ENCODE measurements at regions not wholly inside any gene's neighbourhood (a gene's known extent, or its start where the extent isn't known, plus 50 kb on each side); places are given as distances from the start of the nearest gene placed in this dataset.

DNA sequence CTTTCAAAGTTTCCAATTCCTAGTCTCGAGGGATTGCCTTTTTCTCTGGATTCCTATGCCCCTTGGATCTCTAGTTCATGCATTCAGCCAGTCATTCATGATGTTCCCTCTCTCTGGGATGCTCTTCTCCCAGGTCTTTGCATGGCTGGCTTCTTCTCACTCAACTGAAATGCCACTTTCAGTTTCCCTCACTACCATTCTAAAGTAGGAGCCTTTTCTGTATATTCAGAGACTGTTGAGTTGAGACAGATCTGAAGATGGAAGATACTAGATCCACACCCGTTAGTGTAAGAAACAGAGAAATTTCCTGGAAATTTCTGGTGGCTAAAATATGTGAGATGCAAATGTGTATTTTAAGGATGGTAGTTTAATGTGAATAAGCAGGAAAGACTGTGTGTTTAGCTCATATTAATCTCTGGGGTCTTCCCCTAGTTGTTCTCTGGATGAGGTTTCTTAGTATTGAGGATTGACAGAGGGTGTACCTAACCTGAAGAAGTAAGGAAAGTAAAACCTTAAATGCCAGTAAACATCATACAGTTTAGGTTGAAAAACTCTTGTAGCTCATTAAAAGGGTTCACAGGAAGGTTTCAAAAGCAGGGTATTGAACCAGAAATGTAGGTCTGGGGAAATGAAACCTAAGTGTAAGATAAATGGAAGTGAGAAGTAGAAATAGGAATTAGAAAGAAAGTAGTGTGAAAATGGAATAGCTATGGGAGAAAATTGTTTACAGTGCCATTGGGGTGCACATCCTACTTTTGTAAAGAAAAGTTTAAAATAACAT lies 331.3 kb downstream of the NDFIP2 start:
- Histone ChIP-seq H3K27ac (ENCODE audit: low read depth, low read length) (no peak overlapping the region), H3K4me1 (ENCODE audit: control insufficient read depth, insufficient read depth, low read length) (no peaks in the 10 kb centered on the region), H3K27me3 (ENCODE audit: control insufficient read depth, insufficient read depth, low read length) (no peaks in the 10 kb centered on the region), H3K9ac (ENCODE audit: low read length) (no peak overlapping the region), H3K4me3 (ENCODE audit: low read length) (no peak overlapping the region), H3K36me3 (ENCODE audit: control insufficient read depth, insufficient read depth, low read length) (no peaks in the 10 kb centered on the region)

DNA sequence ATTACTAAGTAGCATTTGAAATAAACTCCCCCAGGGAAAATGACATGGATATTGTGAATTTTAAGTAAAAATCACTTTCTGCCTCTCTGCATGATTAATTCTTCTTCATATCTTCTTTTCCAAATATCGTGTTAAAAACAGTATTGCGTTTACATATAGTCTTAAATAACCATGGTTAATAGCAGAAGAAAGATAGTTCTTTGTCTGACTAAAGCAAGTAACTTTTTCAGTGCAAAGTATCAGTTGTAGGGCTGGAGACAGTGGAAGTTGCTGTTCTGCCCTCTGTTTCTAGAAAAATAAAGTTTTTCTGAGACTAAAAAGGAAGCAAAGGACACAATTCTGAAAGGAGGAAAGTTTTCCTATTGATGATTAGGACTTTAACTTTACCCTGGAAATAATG lies 330.2 kb downstream of the NDFIP2 start:
- Histone ChIP-seq H3K27me3 (ENCODE audit: control insufficient read depth, insufficient read depth, low read length) (no peaks in the 10 kb centered on the region), H3K4me3 (ENCODE audit: low read length) (no peak overlapping the region), H3K36me3 (ENCODE audit: control insufficient read depth, insufficient read depth, low read length) (no peaks in the 10 kb centered on the region), H3K4me1 (ENCODE audit: control insufficient read depth, insufficient read depth, low read length) (no peaks in the 10 kb centered on the region), H3K9ac (ENCODE audit: low read length) (no peak overlapping the region), H3K27ac (ENCODE audit: low read depth, low read length) (no peak overlapping the region)

DNA sequence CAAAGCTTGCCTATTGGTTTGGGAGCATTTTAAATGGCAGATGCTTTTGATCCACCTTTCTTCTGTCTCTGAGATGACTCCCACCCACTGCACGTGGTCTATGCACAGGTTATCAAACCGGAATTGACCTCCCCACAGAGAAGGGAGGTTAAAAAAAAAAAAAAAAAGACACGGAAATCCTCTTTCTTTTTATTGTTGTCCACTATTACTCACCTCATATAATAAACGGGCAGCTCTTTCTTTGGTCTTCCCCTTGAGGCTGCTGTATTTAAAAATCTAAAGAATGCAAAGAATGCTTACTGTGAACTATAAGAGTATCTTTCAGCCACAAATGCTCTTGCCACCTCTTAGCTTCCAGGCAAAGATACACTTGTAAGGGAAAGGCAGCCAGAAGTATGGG lies 329.7 kb downstream of the NDFIP2 start:
- Histone ChIP-seq H3K4me3 (ENCODE audit: low read length) (no peak overlapping the region), H3K27me3 (ENCODE audit: control insufficient read depth, insufficient read depth, low read length) (no peaks in the 10 kb centered on the region), H3K9ac (ENCODE audit: low read length) (no peak overlapping the region), H3K36me3 (ENCODE audit: control insufficient read depth, insufficient read depth, low read length) (no peaks in the 10 kb centered on the region), H3K27ac (ENCODE audit: low read depth, low read length) (no peak overlapping the region), H3K4me1 (ENCODE audit: control insufficient read depth, insufficient read depth, low read length) (no peaks in the 10 kb centered on the region)

DNA sequence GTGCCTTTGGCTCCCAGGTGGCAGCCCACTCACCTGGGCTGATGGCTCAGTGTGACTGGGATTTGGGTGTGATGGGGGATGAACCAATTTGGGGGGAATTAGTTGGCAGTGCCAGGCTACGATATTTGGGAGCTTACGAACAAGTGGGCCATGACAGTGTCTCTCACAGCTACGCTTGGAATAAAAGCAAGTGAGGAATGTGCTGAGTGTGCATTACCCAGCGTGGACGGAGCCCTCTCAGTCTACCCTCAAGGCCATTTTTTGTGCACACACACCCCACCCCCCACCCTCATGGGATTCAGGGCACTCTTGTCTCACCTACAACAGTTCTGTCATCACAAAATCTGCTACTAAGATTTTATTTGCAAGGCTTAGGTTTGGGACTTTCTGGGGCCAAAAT lies 329.1 kb downstream of the NDFIP2 start:
- Histone ChIP-seq H3K4me3 (ENCODE audit: low read length) (no peak overlapping the region), H3K36me3 (ENCODE audit: control insufficient read depth, insufficient read depth, low read length) (no peaks in the 10 kb centered on the region), H3K4me1 (ENCODE audit: control insufficient read depth, insufficient read depth, low read length) (no peaks in the 10 kb centered on the region), H3K9ac (ENCODE audit: low read length) (no peak overlapping the region), H3K27me3 (ENCODE audit: control insufficient read depth, insufficient read depth, low read length) (no peaks in the 10 kb centered on the region), H3K27ac (ENCODE audit: low read depth, low read length) (no peak overlapping the region)

DNA sequence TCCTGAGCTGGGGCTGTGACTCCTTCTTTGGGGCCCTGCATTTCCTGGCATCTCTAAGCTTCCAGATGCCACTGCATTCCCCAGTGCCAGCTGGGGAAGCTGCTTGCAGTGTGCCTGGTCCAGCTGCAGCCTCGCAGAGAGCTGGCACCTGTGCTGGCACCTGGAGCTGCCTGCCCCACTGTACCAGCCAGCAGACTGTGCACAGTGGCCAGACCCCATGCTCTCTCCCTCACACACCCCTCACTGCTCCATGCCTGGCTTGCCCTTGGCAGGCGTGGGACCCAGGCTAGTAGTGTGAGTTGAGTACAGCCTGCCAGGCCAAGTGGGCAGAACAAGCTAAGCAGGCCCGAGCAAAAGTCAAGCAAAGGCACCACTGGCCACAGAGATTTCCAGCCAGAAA lies 327.5 kb downstream of the NDFIP2 start:
- no peaks in the 10 kb centered on the region for H3K27me3 ChIP-seq (ENCODE audit: control insufficient read depth, insufficient read depth, low read length)
- no peak overlapping the region for H3K27ac ChIP-seq (ENCODE audit: low read depth, low read length)
- H3K4me3 ChIP-seq (ENCODE audit: low read length): no peak overlapping the region

DNA sequence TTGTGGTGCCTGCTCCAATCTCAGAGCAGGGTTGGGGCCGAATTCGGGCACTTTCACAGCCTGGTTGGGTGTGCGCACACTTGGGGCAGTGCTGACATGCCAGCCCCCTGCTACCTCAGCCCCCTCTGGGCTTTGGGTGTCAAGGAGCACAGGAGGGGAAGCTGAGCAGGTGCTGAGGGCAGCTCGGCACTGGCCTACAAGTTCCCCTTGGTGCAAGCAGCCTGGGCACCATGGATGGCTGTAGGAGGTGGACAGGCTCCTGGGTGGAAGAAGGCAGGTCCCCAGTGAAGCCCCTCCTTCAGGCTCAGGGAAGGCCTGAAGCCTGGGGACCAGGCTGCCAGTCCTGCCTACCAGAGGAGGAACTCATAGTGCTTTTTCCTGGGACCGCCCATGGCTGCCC lies 326.6 kb downstream of the NDFIP2 start:
- Histone ChIP-seq H3K27ac (ENCODE audit: low read depth, low read length) (no peak overlapping the region), H3K27me3 (ENCODE audit: control insufficient read depth, insufficient read depth, low read length) (no peaks in the 10 kb centered on the region), H3K4me1 (ENCODE audit: control insufficient read depth, insufficient read depth, low read length) (no peaks in the 10 kb centered on the region), H3K36me3 (ENCODE audit: control insufficient read depth, insufficient read depth, low read length) (no peaks in the 10 kb centered on the region), H3K4me3 (ENCODE audit: low read length) (no peak overlapping the region), H3K9ac (ENCODE audit: low read length) (no peak overlapping the region)

More for the DNA sequence above, 327.5 kb downstream of the NDFIP2 start:
- H3K4me1 ChIP-seq (ENCODE audit: control insufficient read depth, insufficient read depth, low read length): no peaks in the 10 kb centered on the region
- H3K36me3 ChIP-seq (ENCODE audit: control insufficient read depth, insufficient read depth, low read length): no peaks in the 10 kb centered on the region
- H3K9ac ChIP-seq (ENCODE audit: low read length): no peak overlapping the region

DNA sequence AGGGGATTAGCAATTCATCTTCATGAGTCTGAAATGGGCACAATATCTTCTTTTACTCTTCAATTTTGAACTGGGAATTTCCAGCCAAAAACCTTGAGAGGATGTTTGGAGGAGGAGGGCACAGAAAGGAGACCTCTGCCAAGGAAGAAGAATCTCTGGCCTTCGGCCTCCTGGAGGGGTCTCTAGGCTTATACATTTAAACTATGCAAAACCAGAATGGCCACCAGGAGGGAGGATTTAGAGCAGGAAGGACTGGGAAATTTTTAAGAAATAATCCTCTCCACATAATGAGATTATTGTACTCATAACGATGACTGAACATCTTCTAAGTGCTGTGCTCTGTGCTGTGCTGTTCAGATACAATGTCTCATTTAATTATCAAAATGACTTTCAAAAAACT lies 325.9 kb downstream of the NDFIP2 start:
- Histone ChIP-seq H3K36me3 (ENCODE audit: control insufficient read depth, insufficient read depth, low read length) (no peaks in the 10 kb centered on the region), H3K4me3 (ENCODE audit: low read length) (no peak overlapping the region), H3K27ac (ENCODE audit: low read depth, low read length) (no peak overlapping the region), H3K4me1 (ENCODE audit: control insufficient read depth, insufficient read depth, low read length) (no peaks in the 10 kb centered on the region), H3K27me3 (ENCODE audit: control insufficient read depth, insufficient read depth, low read length) (no peaks in the 10 kb centered on the region), H3K9ac (ENCODE audit: low read length) (no peak overlapping the region)

DNA sequence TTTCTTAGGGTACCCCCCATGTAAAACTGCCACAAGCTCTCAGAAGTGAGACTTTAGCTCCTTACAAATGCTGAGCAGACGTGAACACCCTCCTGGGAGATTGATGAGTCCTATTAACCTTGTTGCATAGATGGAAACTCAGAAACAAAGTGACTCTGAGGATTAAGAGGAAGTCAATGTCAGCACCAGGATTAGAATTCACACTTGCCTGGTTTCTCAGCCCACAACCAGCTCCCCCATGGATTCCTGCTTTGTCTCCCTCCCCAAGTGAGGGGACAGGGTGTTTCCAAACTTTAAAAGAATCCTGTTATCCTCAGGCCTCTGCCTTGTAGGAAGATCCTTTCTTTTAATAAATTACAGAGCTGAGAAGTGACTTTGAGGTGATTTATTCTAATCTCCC lies 324.4 kb downstream of the NDFIP2 start:
- Histone ChIP-seq H3K27me3 (ENCODE audit: control insufficient read depth, insufficient read depth, low read length) (no peaks in the 10 kb centered on the region), H3K9ac (ENCODE audit: low read length) (no peak overlapping the region), H3K27ac (ENCODE audit: low read depth, low read length) (no peak overlapping the region), H3K4me3 (ENCODE audit: low read length) (no peak overlapping the region), H3K4me1 (ENCODE audit: control insufficient read depth, insufficient read depth, low read length) (no peaks in the 10 kb centered on the region), H3K36me3 (ENCODE audit: control insufficient read depth, insufficient read depth, low read length) (no peaks in the 10 kb centered on the region)

DNA sequence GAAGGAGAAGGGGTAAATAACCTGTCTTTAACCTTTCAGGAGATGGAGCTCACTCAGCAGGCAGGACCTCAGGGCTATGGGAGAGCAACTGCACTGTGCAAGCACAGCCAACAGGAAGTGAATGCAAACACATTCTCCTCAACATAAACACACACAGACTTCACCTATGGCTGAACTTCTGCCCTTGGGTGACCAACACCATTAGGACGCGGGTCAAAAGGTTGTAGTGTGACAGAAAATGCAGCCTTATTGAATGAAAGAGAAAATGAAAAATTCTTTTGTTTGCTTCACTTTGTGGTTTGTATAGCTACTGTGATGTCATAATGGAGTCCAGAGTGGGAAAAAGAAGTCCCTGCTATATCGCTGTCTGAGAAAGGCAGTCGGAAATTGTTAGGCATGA lies 323.0 kb downstream of the NDFIP2 start:
- H3K36me3 ChIP-seq (ENCODE audit: control insufficient read depth, insufficient read depth, low read length): no peaks in the 10 kb centered on the region
- H3K9ac ChIP-seq (ENCODE audit: low read length): no peak overlapping the region
- no peak overlapping the region for H3K4me3 ChIP-seq (ENCODE audit: low read length)
- H3K27ac ChIP-seq (ENCODE audit: low read depth, low read length): no peak overlapping the region
- no peaks in the 10 kb centered on the region for H3K27me3 ChIP-seq (ENCODE audit: control insufficient read depth, insufficient read depth, low read length)
- H3K4me1 ChIP-seq (ENCODE audit: control insufficient read depth, insufficient read depth, low read length): no peaks in the 10 kb centered on the region

DNA sequence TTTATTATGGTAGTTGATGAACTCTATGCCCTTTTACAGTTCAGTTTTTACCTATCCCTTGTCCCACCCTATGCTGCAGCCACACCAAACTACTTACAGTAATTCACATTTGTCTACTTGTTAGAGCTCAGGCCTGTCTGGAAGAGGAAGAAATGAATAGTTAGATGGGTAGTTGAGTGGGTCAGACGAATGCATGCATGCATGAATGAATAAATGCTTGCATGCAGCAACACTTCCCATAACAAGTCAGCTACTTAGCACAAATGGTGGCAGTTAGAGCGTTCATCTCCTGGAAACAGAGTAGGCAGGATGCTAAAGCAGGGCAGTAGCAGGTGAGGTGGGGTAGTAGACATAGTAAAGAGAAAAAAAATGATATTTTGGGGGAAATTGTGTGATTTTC lies 322.3 kb downstream of the NDFIP2 start:
- Histone ChIP-seq H3K4me1 (ENCODE audit: control insufficient read depth, insufficient read depth, low read length) (no peaks in the 10 kb centered on the region), H3K27me3 (ENCODE audit: control insufficient read depth, insufficient read depth, low read length) (no peaks in the 10 kb centered on the region), H3K9ac (ENCODE audit: low read length) (no peak overlapping the region), H3K4me3 (ENCODE audit: low read length) (no peak overlapping the region), H3K36me3 (ENCODE audit: control insufficient read depth, insufficient read depth, low read length) (no peaks in the 10 kb centered on the region), H3K27ac (ENCODE audit: low read depth, low read length) (no peak overlapping the region)

DNA sequence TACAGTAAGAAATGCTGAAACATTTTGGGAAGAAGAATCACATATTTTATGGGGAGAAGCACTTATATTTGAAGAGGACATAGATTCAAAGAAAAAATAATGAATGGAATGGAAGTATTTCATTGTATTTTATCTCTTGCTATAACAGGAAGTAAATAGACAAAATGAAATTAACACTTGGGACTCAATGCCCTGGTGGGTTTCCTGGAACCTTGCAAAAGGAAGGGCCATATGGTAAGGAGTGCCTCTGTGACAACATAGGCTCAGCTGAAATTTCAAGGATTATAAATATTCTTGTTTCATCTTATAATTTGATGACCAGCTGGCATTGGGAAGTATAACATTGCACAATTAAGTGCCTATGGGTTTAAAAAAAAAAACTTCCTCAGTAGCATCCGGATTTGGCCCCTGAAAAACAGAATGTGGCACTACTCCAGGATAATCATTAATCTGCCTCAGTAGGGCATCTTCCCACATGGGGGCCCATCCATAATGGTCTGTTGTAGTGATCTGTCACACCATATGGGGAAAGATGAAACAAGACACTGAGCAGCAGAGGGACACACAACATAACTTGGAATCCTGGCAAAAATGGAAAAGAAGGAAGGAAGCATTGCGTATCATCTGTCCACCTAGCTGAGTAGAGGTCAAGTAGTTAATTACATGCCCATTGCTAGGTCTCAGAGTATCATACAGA lies 321.6 kb downstream of the NDFIP2 start:
- Histone ChIP-seq H3K9ac (ENCODE audit: low read length) (no peak overlapping the region), H3K36me3 (ENCODE audit: control insufficient read depth, insufficient read depth, low read length) (no peaks in the 10 kb centered on the region), H3K27ac (ENCODE audit: low read depth, low read length) (no peak overlapping the region), H3K27me3 (ENCODE audit: control insufficient read depth, insufficient read depth, low read length) (no peaks in the 10 kb centered on the region), H3K4me1 (ENCODE audit: control insufficient read depth, insufficient read depth, low read length) (no peaks in the 10 kb centered on the region), H3K4me3 (ENCODE audit: low read length) (no peak overlapping the region)

DNA sequence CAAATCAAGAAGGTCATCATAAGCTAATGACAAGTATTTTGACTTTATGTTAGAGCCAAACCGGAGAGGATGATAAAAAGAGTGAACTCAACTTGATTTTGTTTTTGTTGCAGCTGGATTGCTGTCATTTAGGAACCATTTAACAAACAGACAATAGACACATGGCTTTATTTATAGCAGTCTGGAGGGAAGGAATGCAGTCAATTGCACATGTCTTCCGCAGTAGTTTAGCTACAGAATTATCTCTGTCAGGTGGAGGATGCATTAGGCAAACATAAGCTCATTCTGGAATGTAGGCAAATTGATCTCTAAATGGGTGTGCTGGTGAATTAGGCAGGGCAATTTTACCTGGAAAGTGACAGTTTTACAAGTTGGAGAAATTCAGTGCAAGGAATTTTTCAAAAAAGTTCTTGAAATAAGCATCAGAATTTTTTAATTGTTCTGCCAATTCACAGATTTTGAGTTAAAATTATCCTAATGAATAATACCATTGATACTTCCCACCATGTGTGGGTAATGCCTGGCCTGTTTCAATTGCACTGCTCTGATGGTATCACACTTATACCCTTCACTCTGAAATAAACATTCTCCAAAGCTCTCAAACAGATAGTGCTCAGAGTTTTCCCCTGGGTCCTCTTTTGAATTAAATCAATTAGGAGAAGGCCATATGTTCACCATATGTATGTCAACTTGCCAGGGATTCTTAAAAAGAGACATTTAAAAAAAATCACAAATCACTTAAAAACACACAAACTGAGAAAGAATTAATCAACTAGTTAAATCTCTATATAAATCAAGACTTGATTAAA lies 318.3 kb downstream of the NDFIP2 start:
- no peak overlapping the region for H3K9ac ChIP-seq (ENCODE audit: low read length)

More for the DNA sequence above, 318.3 kb downstream of the NDFIP2 start:
- no peak overlapping the region for H3K27ac ChIP-seq (ENCODE audit: low read depth, low read length)
- no peaks in the 10 kb centered on the region for H3K36me3 ChIP-seq (ENCODE audit: control insufficient read depth, insufficient read depth, low read length)
- H3K27me3 ChIP-seq (ENCODE audit: control insufficient read depth, insufficient read depth, low read length): no peaks in the 10 kb centered on the region
- no peak overlapping the region for H3K4me3 ChIP-seq (ENCODE audit: low read length)
- H3K4me1 ChIP-seq (ENCODE audit: control insufficient read depth, insufficient read depth, low read length): no peaks in the 10 kb centered on the region

Measured in rectal smooth muscle tissue (tissue), 1 donor.